ENCODE measurements at regions not wholly inside any gene's neighbourhood (a gene's known extent, or its start where the extent isn't known, plus 50 kb on each side); places are given as distances from the start of the nearest gene placed in this dataset.
"Not testable (repeated sequence)": the region's sequence is repeated elsewhere in the genome, so short reads cannot be mapped to it uniquely, and the experiment has no call there.

DNA sequence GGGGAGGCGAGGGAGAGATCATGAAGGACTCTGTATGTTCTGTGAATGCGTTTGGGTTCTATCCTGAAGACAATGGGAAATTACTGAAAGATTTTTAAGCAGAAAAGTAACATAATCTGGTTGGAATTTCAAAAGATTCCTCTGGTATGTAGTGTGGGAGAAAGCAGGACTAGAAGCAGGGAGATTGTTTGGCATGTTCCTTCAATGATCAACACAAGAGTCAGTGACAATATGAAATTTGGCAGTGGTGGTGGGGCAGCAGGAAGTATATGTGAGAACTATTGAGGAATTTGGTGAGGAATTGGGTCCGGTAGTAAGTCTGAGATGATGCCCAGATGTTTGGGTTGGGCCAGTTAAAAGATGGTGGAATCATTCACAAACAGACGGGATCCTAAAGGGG is 348.7 kb downstream of the CD83 start:
- no peak for DNase-seq

DNA sequence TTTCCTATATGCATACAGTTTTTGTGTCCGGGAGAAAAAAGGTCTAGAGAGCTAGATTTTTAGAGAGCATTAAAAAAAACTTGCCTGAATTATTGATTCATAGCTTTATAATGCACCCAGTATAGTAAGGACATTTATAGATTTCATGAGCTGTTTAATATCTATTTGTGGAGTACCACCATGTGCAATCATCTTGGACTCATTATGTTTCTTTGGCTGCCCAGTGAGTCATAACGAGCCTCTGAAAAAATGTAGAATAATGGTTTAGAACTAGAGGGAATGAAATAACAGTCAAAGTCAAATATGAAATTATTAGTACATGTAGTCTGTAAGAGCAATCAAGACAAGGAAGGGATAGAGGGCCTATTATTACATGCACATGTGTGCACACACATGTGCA is 350.0 kb downstream of the CD83 start:
- DNase-seq: no peak

DNA sequence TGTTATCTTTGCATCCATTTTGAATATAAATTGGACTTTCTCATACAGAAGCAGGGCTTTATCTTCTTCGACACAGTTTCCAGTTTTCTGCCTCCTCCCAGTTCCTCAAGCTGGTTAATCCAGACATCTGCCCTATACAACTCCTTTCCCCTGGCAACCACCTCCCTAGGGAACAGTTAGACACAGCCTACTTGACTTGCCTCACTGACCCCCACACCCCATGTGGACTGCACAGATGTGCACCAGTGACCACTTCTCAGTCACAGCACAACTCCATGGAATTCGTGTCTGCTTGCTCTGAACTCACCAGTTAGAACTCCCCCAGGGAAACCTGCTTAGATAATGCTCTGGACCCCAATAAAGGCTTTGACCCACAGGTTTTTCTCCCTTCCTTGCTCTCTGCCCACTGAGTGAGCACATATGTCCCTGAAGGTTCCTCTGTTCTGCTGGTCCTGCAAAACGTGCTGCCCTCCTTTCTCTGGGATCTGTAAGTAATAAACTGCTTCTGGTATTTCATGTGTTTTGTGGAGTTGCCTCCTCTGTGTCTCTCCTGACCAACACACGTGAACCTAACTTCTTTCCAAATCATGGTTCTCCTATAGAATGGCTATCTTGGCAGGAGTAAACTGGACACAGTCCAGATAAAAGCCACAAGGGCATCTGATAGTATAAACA is 351.2 kb downstream of the CD83 start:
- DNase-seq: no peak

DNA sequence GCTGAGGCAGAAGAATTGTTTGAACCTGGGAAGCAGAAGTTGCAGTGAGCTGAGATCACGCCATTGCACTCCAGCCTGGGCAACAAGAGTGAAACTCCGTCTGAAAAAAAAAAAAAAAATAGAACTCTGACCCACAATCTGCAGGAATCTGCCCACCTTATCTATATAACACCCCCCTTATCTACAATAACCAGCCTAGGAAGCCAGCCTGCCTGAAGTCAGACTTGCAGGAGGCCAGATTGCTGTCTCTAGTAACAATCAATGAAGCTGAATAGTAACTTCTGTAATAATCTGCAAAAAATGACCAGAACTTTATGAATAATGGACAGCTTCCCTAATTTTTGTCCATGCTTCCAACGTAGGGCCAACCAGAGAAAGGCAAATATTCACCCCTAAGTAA is 352.5 kb downstream of the CD83 start:
- no peak for DNase-seq

DNA sequence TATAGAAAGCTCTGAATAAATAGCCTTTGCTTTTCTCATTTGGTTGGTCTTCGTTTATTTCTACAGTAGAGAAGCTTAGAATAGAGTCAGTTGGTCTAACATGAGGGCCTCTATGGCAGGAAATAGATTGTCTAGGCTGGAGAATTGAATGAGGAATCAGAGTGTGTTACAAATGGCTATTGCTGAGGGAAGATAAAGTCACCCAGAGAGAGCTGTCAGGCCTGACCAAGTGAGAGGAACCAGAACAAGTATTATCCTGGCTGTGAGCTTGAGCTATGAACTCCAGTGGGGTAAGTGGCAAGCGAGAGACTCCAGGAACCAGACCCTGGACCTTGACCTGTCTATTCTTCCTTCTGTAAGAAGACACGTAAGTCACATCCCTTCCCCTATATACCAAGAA is 353.1 kb downstream of the CD83 start:
- DNase-seq: no peak

DNA sequence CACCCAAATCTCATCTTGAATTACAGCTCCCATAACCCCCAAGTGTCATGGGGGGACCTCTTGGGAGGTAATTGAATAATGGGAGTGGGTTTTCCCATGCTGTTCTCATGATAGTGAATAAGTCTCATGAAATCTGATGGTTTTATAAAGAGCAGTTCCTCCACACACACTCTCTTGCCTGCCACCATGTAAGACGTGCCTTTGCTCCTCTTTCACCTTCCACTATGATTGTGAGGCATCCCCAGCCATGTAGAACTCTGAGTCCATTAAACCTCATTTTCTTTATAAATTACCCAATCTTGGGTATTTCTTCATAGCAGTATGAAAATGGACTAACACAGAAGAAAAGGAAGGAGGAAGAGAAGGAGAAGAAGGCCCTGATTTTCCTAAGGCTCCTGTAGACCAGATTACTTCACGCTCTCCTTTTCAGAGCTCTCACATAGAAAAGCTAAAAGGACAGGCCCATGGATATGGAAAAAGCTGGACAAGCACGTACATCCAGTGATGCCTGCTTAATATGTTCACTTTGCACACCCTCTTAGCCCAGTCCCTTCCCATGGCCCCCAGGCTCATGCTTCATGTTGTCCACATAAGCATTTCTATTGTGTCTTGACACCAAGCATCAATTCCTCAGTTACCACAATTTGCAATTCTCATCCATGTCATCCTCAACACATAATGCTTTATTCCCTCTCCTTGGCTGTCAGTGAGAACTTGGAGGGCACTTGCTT is 354.8 kb downstream of the CD83 start:
- no peak for DNase-seq

DNA sequence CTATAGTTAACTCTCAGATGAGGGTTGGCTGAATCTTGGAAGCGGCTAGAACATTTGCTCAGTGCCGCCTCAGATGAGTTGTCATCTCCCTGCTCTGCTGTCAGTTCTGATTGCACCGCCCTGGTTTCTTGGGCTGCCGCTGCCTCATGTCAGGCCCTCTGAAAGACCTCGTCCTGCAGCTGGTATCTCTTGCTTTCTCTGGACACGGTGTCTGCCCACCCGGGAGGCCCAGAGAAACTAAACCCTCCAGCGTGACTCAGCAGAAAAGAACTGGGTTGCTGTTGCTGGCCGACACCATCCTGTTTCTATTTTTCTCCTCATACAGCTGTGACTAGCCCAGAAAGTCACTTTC is 355.4 kb downstream of the CD83 start:
- no peak for DNase-seq

DNA sequence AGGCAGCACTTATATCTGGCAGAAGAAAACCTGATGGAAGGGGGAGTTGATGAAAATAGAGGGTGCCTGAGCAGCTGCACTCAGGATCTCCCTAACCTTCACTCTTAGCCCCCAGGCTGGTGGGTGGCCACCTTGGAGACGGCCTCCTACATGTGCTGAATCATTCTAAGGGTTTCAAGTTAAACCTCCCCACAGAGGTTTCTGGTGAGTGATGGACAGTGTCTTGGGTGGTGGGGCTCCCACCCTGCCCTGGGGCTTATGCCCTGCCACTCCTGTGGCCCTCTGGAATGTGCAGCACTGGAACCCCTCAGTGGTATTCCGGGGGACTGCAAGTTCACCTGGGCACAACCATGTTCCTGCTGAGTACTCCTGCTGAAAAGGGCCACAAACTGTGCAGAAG is 357.2 kb downstream of the CD83 start:
- DNase-seq: no peak

DNA sequence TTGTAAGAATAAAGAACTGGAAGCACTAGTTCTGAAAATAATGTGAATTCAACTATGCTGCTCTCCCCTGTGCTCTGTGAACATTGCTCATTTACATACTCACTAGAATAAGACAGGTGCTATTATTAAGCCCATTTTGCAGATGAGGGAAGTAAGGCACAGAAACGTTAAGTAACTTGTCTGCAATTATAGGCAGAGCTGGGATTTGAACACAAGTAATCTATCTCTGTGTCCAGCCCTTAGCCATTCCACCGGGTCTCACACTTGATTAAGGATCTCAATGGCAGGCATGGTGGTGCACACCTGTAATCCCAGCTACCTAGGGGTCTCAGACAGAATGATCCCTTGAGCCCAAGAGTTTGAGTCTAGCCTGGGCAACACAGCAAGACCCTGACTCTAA is 357.7 kb downstream of the CD83 start:
- no peak for DNase-seq

DNA sequence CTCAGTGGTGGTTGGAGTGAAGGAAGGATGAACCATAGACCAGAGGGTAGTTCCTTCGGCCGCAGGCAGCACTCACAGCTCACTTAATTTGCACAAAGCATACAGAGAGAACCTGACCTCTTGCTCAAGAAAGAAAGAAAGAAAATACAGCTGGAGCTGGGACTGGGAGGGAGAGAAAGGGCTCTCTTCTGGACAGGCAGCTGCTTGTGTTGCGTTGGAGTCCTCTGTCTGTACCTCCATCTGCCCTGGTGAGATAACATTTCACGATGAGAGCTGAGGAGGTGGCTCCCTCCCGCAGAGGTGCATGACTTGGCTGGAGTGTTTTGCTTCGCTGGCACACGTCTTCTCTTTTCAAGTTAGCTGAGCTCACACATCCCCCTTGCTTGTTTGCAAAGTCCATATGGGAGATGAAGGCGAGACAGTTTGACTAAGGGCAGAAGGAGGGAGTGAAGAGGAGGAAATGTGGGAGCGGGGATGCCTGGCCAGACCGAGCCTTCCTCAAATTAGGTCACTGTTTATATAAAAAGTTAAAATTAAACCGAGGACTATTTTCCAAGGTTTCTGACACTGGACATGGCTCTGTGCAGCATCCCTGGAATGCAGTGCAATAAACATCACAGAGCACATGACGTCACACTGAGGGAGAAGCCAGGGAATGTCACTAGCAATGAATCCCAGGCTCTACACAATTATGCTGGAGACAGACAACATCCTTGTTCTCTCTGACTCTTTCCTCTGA is 359.4 kb downstream of the CD83 start:
- DNase-seq: no peak

DNA sequence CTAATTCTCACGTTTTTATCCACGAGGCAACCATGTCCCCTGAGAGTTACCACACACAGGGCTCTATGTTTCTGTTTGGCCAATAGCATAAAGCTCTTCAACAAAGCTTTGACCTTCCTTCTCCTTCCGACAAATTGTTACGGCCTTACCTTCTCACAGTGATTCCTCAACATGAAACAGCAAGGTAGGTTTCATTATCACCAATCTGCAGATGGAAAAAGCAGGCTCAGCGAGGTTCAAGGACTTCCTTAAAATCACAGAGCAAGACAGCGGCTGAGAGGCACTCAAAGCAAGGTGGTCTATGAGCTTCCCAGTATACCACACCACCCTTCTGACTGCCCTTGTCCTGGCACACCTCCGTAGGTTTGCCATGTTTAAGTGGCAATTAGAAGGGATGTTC is 360.0 kb downstream of the CD83 start:
- no peak for DNase-seq

DNA sequence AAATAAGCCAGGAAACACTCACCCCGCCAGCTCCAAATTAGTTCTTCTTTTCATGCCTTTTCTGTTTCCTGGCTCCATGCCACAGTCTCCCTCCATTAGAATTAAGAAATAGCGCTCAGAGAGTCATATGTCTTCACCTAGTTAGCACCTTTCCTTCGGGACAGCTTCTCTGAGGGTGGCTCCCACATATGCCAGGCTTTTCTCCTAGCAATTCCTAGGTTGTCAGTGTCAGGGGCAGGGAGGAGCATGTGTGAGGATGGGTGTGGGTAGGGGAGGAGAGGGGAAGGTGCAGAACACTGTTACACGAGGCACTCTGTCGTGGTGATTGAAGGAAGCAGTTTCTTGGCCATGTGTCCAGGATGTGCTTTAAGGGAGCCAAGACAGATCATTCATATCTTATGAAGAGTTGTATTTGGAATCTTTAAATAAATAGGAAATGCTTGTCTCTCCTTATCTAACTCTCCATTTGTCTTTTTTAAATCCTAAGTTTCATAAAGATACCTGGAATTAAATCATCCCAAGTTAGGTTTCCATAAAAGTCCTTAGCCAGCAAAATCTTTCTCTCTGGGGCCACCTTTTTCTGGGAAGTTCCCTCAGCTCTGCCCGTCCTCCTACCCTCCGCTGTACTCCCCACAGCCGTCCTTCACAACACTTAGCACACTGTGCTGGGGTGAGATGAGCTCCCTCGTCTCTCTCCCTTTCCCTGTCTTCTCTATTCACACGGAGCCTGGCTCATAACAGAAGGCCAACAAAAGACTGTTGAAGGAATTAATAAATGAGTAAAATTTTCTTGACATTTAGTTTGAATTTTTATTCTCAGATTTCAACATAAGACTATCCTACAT is 361.0 kb downstream of the CD83 start:
- no peak for DNase-seq

DNA sequence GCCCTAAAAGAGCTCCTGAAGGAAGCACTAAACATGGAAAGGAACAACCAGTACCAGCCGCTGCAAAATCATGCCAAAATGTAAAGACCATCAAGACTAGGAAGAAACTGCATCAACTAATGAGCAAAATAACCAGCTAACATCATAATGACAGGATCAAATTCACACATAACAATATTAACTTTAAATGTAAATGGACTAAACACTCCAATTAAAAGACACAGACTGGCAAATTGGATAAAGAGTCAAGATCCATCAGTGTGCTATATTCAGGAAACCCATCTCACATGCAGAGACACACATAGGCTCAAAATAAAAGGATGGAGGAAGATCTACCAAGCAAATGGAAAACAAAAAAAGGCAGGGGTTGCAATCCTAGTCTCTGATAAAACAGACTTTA is 364.4 kb downstream of the CD83 start:
- not testable (repeated sequence) for DNase-seq

DNA sequence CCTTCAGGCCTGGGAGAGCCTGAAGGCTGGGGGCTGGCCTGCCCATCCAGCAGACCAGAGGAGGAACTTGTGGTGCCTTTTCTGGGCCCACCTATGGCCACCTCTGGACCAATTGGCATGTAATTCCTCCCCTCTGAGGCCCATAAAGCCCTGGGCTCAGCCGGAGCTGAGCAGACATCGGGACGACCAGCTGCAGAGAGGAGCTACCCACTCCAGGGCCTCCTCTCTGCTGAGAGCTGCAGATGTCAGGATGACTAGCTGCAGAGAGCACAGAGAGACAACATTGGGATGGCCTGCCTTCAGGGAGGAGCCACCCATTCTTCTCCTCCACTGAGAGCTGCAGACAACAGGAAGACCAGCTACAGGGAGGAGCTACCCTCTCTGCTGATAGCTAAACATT is 370.1 kb downstream of the CD83 start:
- DNase-seq: no peak

DNA sequence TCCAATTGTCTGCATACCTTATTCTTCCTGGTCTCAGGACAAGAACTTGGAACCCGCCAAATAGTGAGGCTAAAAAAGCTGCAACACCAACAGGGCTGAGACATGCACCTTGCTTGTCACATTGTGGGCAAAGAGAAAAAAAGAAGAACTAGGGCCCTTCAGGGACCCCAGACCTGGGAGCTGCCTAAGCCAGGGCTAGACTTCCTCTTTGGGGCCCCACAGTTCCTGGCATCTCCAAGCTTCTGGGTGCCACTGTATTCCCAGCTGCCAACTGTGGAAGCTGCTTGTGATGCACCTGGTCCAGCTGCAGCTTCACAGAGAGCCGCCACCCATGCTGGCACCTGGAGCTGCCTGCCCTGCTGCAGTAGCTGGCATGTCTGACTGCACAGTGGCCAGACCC is 370.6 kb downstream of the CD83 start:
- no peak for DNase-seq

DNA sequence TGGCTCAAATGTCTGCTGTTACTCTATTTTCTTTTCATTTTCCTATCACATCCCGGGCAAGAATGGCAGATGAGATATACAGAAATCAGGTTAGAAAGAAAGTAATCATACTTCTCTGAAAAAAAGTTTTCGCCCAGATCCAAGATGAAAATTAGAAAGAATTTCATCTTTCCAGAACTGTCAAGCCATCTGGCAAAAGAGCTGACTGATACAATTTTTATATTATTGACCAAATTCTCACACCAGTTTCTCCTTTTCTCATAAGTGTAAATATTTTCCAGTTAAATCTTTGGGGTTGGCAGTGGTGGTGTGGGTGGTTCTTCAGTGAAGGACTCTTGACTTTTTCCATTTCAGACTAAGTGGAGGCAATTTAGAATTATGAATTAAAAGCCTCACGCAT is 371.9 kb downstream of the CD83 start:
- DNase-seq: no peak

DNA sequence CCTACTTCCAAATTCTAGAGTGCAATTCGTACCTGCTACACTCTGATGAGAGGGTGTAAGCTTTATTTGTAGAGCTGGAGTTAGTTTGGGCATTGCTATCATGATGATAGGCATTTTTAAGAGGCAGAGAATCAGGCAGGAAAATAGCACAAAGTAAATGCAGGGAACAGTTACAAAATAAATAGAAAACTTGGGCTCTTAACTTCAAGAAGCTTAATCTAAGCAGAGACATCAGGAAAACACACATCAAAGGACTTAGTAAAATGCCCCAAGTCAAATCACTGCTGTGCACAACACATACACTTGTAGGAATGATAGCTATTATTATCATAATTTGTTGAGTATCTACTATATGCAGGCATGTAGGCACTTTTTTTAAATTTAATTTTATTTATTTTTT is 381.2 kb downstream of the CD83 start:
- no peak for DNase-seq

DNA sequence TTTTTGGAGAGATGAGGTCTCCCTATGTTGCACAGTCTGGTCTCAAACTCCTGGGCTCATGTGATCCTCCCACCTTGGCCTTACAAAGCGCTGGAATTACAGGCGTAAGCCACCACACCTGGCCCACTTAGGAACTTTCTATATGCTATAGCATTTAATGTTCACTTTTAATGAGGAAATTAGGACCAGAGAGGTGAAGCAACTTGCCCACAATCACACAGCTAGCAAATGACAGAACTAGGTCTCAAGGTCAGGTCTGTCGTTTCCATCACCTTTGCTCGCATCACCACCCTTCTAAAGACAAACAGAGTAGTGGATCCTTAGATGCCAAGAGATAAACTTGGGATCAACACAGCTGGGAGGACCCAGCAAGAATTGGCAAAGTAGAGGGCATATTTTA is 381.7 kb downstream of the CD83 start:
- DNase-seq: no peak

DNA sequence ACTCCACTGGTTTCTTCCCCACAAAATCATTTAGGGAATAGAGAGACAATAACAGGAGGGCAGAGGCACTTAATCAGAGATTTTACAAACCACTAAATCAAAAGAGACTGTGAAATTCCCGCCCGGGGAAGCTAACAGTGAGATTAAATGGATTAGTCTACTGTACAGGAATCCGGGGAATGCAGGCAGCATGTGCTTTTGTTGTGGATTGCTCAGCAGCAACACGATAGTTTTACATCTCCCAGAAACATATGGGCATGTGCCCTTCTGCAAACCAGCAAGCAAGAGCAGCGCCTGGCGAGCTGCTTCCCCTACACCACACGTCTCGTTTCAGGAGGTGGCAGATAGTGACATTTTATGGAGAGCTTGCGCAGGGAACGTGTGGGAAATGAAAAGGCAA is 382.3 kb downstream of the CD83 start:
- no peak for DNase-seq

DNA sequence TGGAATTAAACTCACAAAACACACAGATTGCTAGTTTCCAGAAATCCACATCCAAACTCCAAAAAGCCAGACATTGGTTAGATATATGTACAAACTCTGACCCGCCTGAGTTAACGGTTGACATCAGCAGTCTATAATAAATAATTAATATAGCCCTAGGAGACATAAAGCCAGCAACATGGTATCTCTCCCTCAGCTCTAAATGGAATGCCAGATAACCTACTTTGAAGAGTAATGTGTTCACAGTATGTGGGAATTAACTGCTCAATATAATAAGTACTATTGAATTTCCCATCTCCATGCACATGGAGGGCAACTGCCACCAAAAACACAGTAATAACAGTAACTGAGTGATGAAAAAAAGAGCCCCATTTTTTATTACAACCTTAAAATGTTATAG is 383.2 kb downstream of the CD83 start:
- no peak for DNase-seq

DNA sequence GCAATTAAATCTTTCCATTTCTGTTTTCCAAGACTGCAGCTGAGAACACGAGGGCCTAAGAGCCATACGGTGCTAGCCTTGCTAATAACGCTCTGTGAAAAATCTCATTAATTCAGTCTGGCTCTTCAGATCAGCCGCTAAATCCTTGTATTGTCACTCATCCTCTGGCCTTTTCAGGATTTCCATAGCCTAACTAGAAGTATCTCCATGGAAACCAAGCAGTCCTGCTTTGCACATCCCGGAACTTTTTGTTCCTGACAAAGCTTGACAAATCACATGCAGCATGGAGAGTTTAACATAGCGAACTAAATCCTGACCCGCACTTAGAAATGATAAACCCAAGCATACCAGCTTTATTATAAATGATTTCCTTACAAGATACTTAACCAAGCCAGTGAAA is 383.7 kb downstream of the CD83 start:
- DNase-seq: no peak

DNA sequence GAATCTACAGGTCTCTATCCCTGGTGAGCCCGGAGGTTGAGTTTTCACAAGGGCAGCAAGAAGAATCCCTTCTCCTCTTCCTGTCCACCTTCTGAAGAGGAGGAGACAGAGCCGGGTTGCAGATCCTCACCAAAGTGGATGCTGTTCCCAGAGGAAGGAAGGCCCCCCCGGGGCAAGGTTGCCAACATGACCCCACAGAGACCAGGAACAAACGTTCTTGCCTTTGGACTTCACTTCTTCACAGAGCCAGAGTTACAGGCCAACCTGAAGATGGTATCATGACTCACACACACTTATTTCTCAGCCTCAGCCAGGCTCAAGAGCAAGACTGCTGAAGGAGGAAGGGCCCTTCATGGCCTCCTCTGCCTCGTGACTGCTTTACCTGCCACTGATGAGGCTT is 384.3 kb downstream of the CD83 start:
- DNase-seq: no peak

DNA sequence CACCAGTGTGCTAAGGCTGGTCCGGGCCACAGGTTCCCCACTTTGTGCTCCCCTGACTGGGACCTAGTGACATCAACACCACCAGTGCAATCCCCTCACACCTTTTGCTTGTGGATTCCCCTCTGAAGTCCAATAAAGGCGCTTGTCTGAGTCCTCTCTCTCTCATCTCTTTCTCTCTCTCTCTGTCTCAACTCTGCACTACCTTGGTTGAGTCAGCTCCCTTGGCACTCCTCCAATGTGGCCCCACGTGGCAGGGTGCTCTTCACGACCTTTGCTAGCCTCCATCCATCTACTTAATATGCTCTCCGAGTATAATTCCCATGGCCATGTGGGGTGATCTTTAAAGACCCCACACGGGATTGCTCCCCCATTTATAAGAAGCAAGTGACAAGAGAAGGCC is 385.0 kb downstream of the CD83 start:
- no peak for DNase-seq

DNA sequence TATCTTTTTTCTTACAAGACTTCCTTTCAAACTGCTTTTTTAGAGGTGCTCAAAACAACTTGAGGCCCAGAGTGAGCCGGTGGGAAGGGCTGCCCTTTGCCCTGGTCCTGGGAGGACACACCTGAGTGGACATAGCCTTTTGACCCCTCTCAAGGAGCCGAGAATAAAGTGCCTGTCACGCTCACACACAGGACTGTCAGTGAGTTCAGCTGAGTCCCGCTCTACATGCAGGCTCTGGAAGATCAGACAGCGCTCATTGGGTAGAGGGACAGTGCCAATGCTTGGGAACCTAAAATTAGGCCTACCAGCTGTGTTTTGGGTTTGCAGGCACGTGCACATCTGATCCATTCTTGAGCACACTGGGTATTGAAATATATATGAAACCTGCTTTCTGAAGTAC is 387.8 kb downstream of the CD83 start:
- no peak for DNase-seq
